Keratinocyte (primary cell): ENCODE measurements at regions not wholly inside any gene's neighbourhood (a gene's known extent, or its start where the extent isn't known, plus 50 kb on each side); places are given as distances from the start of the nearest gene placed in this dataset.

Experiments used
- DNase-seq: peaks from one replicate; pipeline ENCODE4 v3.0.0-alpha.2; 2011; ENCODE audit warnings: low read depth, missing footprints, low spot score
- FAIRE-seq: peaks from 2 replicates; lab custom pipeline; 2011; peaks lifted over from hg19 to GRCh38; lab: Jason Lieb, UNC
- H2AFZ ChIP-seq: 2 replicates; pipeline ENCODE4 v1.6.0; 2012; ENCODE audit warnings: low read length, control low read depth, inconsistent platforms; ENCODE audit not compliant: control insufficient read depth
- H3K27ac ChIP-seq: 2 replicates; pipeline ENCODE4 v1.5.1; 2011; ENCODE audit warnings: low read length; ENCODE audit not compliant: control insufficient read depth, insufficient read depth
- H3K27me3 ChIP-seq: 3 replicates; pipeline ENCODE4 v1.6.0; 2011; ENCODE audit warnings: low read length; ENCODE audit not compliant: control insufficient read depth, insufficient read depth; ENCODE audit errors: extremely low read depth
- H3K36me3 ChIP-seq, 2 experiments: 2 replicates in 1 of 2; 3 replicates in 1 of 2; pipeline ENCODE4 v1.5.1; 2011; ENCODE audit warnings: low read length in 2 of 2, mild to moderate bottlenecking in 1 of 2; ENCODE audit not compliant: control insufficient read depth in 2 of 2, insufficient read depth in 2 of 2; ENCODE audit errors: extremely low read depth in 1 of 2
- H3K4me1 ChIP-seq: 3 replicates; pipeline ENCODE4 v1.5.1; 2011; ENCODE audit warnings: low read length; ENCODE audit not compliant: control insufficient read depth, insufficient read depth; ENCODE audit errors: extremely low read depth
- H3K4me2 ChIP-seq: 3 replicates; pipeline ENCODE4 v1.6.0; 2011; ENCODE audit warnings: low read depth, low read length; ENCODE audit not compliant: control insufficient read depth, insufficient read depth; ENCODE audit errors: extremely low read depth
- H3K4me3 ChIP-seq, 3 experiments: fragments of 200-600 bp in 1 of 3; sonication (generic) in 1 of 3; 2 replicates in 2 of 3; 3 replicates in 1 of 3; pipeline ENCODE4 v1.5.1; 2011 to 2016; ENCODE audit warnings: low read length in 3 of 3, mild to moderate bottlenecking in 3 of 3, control low read depth in 2 of 3, inconsistent platforms in 1 of 3, low read depth in 1 of 3, mixed read lengths in 1 of 3, mixed run types in 1 of 3, moderate library complexity in 1 of 3; ENCODE audit not compliant: control insufficient read depth in 2 of 3, insufficient read depth in 2 of 3; ENCODE audit errors: extremely low read depth in 1 of 3
- H3K79me2 ChIP-seq: 2 replicates; pipeline ENCODE4 v1.6.0; 2012; ENCODE audit warnings: low read length; ENCODE audit not compliant: control insufficient read depth, insufficient read depth
- H3K9ac ChIP-seq: 3 replicates; pipeline ENCODE4 v1.6.0; 2011; ENCODE audit warnings: low read length; ENCODE audit not compliant: control insufficient read depth, insufficient read depth; ENCODE audit errors: extremely low read depth
- H3K9me1 ChIP-seq: 3 replicates; pipeline ENCODE4 v1.6.0; 2011; ENCODE audit warnings: low read length; ENCODE audit not compliant: control insufficient read depth, insufficient read depth; ENCODE audit errors: extremely low read depth
- H3K9me3 ChIP-seq: 2 replicates; pipeline ENCODE4 v1.5.1; 2012; ENCODE audit warnings: low read depth, low read length; ENCODE audit not compliant: control insufficient read depth
- H4K20me1 ChIP-seq: 3 replicates; pipeline ENCODE4 v1.6.0; 2011; ENCODE audit warnings: low read length; ENCODE audit not compliant: control insufficient read depth, insufficient read depth; ENCODE audit errors: extremely low read depth
- CTCF ChIP-seq, 3 experiments: IDR thresholded peaks in 1 of 3; conservative IDR thresholded peaks in 1 of 3; optimal IDR thresholded peaks in 1 of 3; 2 replicates in 2 of 3; 3 replicates in 1 of 3; pipeline versions ENCODE3 to v1.5.1; 2011; ENCODE audit warnings: low read length in 3 of 3, mild to moderate bottlenecking in 3 of 3, moderate library complexity in 2 of 3, control low read depth in 1 of 3, inconsistent platforms in 1 of 3; ENCODE audit not compliant: insufficient read depth in 2 of 3; ENCODE audit errors: extremely low read depth in 1 of 3
- EZH2 ChIP-seq: IDR thresholded peaks from one replicate; pipeline ENCODE4 v1.6.1; 2012; ENCODE audit warnings: inconsistent platforms, mild to moderate bottlenecking, low read length, moderate library complexity
- dilution Hi-C: fragments of 300-500 bp; cut with MboI; formaldehyde crosslinking; loops from one replicate; pipeline ENCODE4 v1.7.0; 2020; ENCODE audit warnings: low sequenced_read_pairs; ENCODE audit not compliant: extremely low pct_ligation_motif_present

- no peaks in the 10 kb centered on the region for H4K20me1 ChIP-seq
- no peak for TF ChIP-seq CTCF (optimal IDR thresholded peaks at IDR 0.05 in 1 of 3, IDR thresholded peaks at IDR 0.05 in 1 of 3, conservative IDR thresholded peaks at IDR 0.05 in 1 of 3; ENCODE audit: extremely low read depth in 1 of 3, insufficient read depth in 2 of 3, low read length in 3 of 3)
- no peak for TF ChIP-seq EZH2
- DNase-seq (no peak), FAIRE-seq (no peak)
- no peak overlapping the region for H3K27ac ChIP-seq
- no peak overlapping the region for H3K4me2 ChIP-seq
- no peaks in the 10 kb centered on the region for H3K4me1 ChIP-seq
- dilution Hi-C loops: no loop called here
- no peak overlapping the region for H2AFZ ChIP-seq
- no peaks in the 10 kb centered on the region for H3K36me3 ChIP-seq
- no peaks in the 10 kb centered on the region for H3K9me3 ChIP-seq
- H3K79me2 ChIP-seq: no peaks in the 10 kb centered on the region
- no peaks in the 10 kb centered on the region for H3K27me3 ChIP-seq
- no peak overlapping the region for H3K4me3 ChIP-seq
- no peak overlapping the region for H3K9ac ChIP-seq
- no peaks in the 10 kb centered on the region for H3K9me1 ChIP-seq
These were observed 479.7 kb downstream of the FSCB start for GRCh38 chr14:44027397-44027796.

GRCh38 chr14:44010595-44010994 is 496.5 kb downstream of the FSCB start:
- no peaks in the 10 kb centered on the region for H3K27me3 ChIP-seq
- H3K4me1 ChIP-seq: no peaks in the 10 kb centered on the region
- H4K20me1 ChIP-seq: no peaks in the 10 kb centered on the region
- H3K4me2 ChIP-seq: no peak overlapping the region
- H3K79me2 ChIP-seq: no peaks in the 10 kb centered on the region
- no peak overlapping the region for H3K27ac ChIP-seq
- H3K9me3 ChIP-seq: no peaks in the 10 kb centered on the region
- no peak for TF ChIP-seq EZH2
- no peak for TF ChIP-seq CTCF (optimal IDR thresholded peaks at IDR 0.05 in 1 of 3, IDR thresholded peaks at IDR 0.05 in 1 of 3, conservative IDR thresholded peaks at IDR 0.05 in 1 of 3; ENCODE audit: extremely low read depth in 1 of 3, insufficient read depth in 2 of 3, low read length in 3 of 3)
- H3K36me3 ChIP-seq: no peaks in the 10 kb centered on the region
- H3K9ac ChIP-seq: no peak overlapping the region
- dilution Hi-C loops: no loop called here
- FAIRE-seq: no peak
- DNase-seq: no peak
- H3K9me1 ChIP-seq: no peaks in the 10 kb centered on the region
- H3K4me3 ChIP-seq: no peak overlapping the region
- no peak overlapping the region for H2AFZ ChIP-seq
